BLaER1 treated with 17β-estradiol and CSF1 and Interleukin-3, amounts not matched to agents 10 nM and 100 nM (cell line): ENCODE measurements at regions not wholly inside any gene's neighbourhood (a gene's known extent, or its start where the extent isn't known, plus 50 kb on each side); places are given as distances from the start of the nearest gene placed in this dataset.

Experiments used
- H3K27ac ChIP-seq, 11 experiments: shearing (Covaris generic); formaldehyde crosslinking; 2 replicates each; pipeline ENCODE4 v1.8.1; 2022
- H3K27me3 ChIP-seq, 11 experiments: shearing (Covaris generic); formaldehyde crosslinking; 2 replicates each; pipeline ENCODE4 v1.8.1; 2022
- H3K36me3 ChIP-seq, 11 experiments: shearing (Covaris generic); formaldehyde crosslinking; 2 replicates each; pipeline ENCODE4 v1.8.1; 2022
- H3K4me1 ChIP-seq, 10 experiments: shearing (Covaris generic); formaldehyde crosslinking; 2 replicates each; pipeline ENCODE4 v1.8.1; 2022
- H3K4me2 ChIP-seq, 11 experiments: shearing (Covaris generic); formaldehyde crosslinking; 2 replicates each; pipeline ENCODE4 v1.8.1; 2022
- H3K4me3 ChIP-seq, 10 experiments: shearing (Covaris generic); formaldehyde crosslinking; 2 replicates each; pipeline ENCODE4 v1.8.1; 2022
- H3K9ac ChIP-seq, 11 experiments: shearing (Covaris generic); formaldehyde crosslinking; 2 replicates each; pipeline ENCODE4 v1.8.1; 2022
- H3K9me3 ChIP-seq, 11 experiments: shearing (Covaris generic); formaldehyde crosslinking; replicated peaks in 1 of 11; 2 replicates each; pipeline ENCODE4 v1.8.1; 2022
- H4K20me1 ChIP-seq, 11 experiments: shearing (Covaris generic); formaldehyde crosslinking; 2 replicates each; pipeline ENCODE4 v1.8.1; 2022
- Cebpa-rat ChIP-seq, 11 experiments: shearing (Covaris generic); IDR thresholded peaks; 2 replicates each; pipeline ENCODE4 v1.8.1; 2022

DNA sequence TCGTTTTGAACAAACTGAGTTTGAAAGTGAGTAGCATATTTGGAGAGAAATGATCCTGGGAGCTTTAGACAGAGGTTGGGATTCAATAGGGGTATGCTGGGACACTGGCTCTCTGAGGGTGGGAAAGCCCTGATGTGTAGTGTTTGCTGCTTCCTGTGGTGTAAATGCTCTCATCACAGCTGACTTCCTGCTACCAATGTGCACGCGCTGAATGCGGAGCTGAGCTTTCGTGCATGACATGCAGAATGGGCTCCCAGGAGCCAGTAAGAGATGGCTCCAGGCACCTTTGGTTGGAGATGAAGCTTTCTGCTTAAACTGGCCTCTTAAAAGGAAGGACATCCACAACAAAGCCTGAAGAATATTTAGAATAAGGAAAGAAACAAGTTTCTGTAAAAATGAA, 224.1 kb upstream of the CCDC150 start:
- H3K27ac ChIP-seq: peak overlapping the region in 9 of 11 experiments; percentile 37 to 84 (median 57); a peak in 19 of 22 replicates
- peak overlapping the region in 4 of 10 experiments; percentile 13 to 49 (median 22); a peak in 4 of 20 replicates for H3K4me3 ChIP-seq
- no peak for TF ChIP-seq Cebpa-rat (IDR thresholded peaks at IDR 0.05)
- no peaks in the 10 kb centered on the region for H4K20me1 ChIP-seq
- H3K9me3 ChIP-seq: peaks cover 0 to 6% (median 0%) of the 10 kb centered on the region in 11 experiments; a peak in 2 of 22 replicates
- peaks cover 24 to 46% (median 33%) of the 10 kb centered on the region in 10 experiments for H3K4me1 ChIP-seq
- peak overlapping the region in 2 of 11 experiments; percentile 65 to 71; a peak in 3 of 22 replicates for H3K9ac ChIP-seq
- H3K36me3 ChIP-seq: no peaks in the 10 kb centered on the region
- no peaks in the 10 kb centered on the region for H3K27me3 ChIP-seq
- H3K4me2 ChIP-seq: peak overlapping the region; percentile 47 to 96 (median 81)

DNA sequence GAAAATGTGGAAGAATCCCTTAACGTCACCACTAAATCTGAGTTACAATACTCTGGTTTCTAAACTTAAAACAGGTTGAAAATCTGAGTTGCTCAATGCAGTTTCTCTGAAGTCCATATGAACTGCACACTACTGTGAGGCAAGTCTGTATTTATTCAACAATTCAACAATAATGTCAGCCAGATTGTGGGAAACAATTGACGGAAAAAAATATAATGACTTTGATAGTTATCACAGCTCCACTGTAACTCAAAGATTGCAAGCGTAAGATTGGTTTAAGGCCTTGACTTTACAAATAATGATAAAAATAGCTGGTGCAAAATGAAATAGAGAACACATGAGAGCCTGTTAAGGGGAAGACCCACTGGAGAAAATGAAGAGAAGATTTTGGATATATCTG, 219.4 kb upstream of the CCDC150 start:
- Histone ChIP-seq H3K4me3 (no peak overlapping the region), H3K9me3 (no peaks in the 10 kb centered on the region), H3K4me1 (peaks cover 5 to 17% (median 7%) of the 10 kb centered on the region in 10 experiments), H3K9ac (no peak overlapping the region), H4K20me1 (no peaks in the 10 kb centered on the region), H3K27ac (no peak overlapping the region), H3K4me2 (no peak overlapping the region), H3K27me3 (no peaks in the 10 kb centered on the region), H3K36me3 (no peaks in the 10 kb centered on the region)
- no peak for TF ChIP-seq Cebpa-rat (IDR thresholded peaks at IDR 0.05)

DNA sequence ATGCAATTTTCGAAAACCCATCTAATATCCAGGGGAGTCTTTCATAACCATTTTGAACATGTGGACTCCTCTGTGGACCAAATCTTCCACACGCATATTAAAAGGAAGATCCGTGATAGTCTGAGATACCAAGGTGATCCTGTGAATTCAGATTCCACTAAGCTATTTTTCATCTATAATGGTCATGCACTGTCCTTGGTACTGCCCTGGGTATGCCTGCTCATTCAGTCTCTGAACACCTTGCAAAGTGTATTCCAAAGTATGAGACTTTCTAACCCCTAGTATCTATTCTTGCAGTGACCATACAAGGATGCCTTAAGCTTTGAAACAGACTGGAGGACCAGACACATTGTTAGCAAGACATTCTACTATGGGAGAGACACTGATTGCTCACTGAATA, 217.6 kb upstream of the CCDC150 start:
- no peak for TF ChIP-seq Cebpa-rat (IDR thresholded peaks at IDR 0.05)

DNA sequence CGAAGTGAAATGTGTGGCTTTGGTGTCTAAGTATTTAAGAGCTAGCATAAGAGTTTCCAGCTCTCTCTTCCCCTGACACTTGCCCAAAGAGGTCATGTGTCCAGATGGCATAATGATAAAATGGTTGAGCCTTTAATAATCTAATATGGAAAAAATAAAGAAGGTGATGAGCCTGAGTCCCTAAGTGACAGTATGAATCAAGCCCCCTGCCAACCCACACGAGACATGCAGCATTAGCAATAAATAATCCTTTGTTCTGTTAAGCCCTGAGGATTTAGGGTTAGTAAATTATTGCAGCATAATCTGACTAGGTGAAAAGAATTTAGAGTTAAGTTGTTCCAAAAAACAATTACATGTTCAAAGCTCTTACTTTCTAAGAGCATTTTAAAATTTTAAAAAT, 217.2 kb upstream of the CCDC150 start:
- Histone ChIP-seq H3K9me3 (no peaks in the 10 kb centered on the region), H3K4me1 (peaks cover 0 to 1% (median 0%) of the 10 kb centered on the region in 10 experiments; a peak in 3 of 20 replicates), H3K9ac (no peak overlapping the region), H3K4me3 (no peak overlapping the region), H3K27me3 (no peaks in the 10 kb centered on the region), H3K4me2 (no peak overlapping the region), H3K36me3 (no peaks in the 10 kb centered on the region), H4K20me1 (no peaks in the 10 kb centered on the region), H3K27ac (no peak overlapping the region)
- TF ChIP-seq Cebpa-rat (IDR thresholded peaks at IDR 0.05): no peak

More for the DNA sequence above, 217.6 kb upstream of the CCDC150 start:
- Histone ChIP-seq H3K36me3 (no peaks in the 10 kb centered on the region), H3K4me3 (no peak overlapping the region), H4K20me1 (no peaks in the 10 kb centered on the region), H3K27me3 (no peaks in the 10 kb centered on the region), H3K9ac (no peak overlapping the region), H3K9me3 (no peaks in the 10 kb centered on the region), H3K4me2 (no peak overlapping the region), H3K4me1 (no peaks in the 10 kb centered on the region; a peak in 1 of 20 replicates), H3K27ac (no peak overlapping the region)

DNA sequence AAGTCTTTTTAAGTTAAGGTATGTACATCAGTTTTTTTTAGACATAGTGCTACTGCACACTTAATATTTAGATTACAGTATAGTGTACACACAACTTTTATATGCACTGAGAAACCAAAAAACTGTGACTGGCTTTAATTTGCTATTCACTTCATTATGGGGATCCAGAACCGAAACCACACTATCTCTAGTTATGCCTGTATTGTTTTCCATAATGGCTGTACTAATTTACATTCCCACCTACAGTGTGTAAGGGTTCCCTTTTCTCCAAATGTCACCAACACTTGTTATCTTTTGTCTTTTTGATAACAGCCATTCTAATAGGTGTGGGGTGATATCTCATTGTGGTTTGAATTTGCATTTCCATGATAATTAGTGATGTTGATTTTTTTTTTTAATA, 213.4 kb upstream of the CCDC150 start:
- no peaks in the 10 kb centered on the region for H4K20me1 ChIP-seq
- TF ChIP-seq Cebpa-rat (IDR thresholded peaks at IDR 0.05): no peak
- no peaks in the 10 kb centered on the region for H3K27me3 ChIP-seq
- H3K4me3 ChIP-seq: no peak overlapping the region
- no peaks in the 10 kb centered on the region for H3K36me3 ChIP-seq
- H3K4me2 ChIP-seq: no peak overlapping the region
- H3K9me3 ChIP-seq: no peaks in the 10 kb centered on the region
- no peak overlapping the region for H3K27ac ChIP-seq
- peaks cover 6 to 15% (median 11%) of the 10 kb centered on the region in 10 experiments for H3K4me1 ChIP-seq
- H3K9ac ChIP-seq: no peak overlapping the region

DNA sequence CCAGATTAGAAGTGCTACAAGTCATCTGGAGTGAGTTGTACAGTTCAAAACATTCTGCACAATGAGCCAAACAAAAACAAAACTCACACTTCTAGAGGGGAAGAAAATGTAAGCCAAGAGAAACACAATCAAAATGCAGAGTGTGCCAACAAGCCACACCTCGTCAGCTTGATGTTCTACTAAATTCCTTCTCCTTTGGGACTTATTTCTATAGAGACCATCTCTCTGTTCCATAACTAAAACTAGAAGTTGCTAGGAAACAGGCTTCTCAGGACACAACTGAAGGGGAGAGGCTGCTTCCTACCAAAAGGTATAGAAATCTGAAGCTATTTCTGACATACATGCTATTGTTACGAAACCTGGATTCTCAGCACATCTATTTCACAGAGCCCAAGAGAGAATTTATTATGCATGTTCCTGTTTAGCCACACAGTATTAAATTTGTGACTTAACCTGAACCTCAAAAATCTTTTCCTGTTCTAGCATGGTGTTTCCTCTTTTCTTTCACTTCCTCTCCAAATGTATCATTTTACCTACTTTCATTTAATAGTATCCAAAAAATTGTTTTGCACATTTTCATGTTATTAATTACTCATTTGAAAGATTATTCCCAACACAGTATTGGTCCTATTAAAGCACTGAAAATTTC, 211.4 kb upstream of the CCDC150 start:
- Histone ChIP-seq H3K27ac (no peak overlapping the region), H3K4me2 (peak overlapping the region; percentile 9 to 50 (median 40); a peak in 20 of 22 replicates), H3K4me3 (no peak overlapping the region), H3K4me1 (peaks cover 6 to 15% (median 11%) of the 10 kb centered on the region in 10 experiments), H3K9ac (no peak overlapping the region), H3K9me3 (no peaks in the 10 kb centered on the region), H4K20me1 (no peaks in the 10 kb centered on the region), H3K36me3 (no peaks in the 10 kb centered on the region), H3K27me3 (no peaks in the 10 kb centered on the region)
- no peak for TF ChIP-seq Cebpa-rat (IDR thresholded peaks at IDR 0.05)

DNA sequence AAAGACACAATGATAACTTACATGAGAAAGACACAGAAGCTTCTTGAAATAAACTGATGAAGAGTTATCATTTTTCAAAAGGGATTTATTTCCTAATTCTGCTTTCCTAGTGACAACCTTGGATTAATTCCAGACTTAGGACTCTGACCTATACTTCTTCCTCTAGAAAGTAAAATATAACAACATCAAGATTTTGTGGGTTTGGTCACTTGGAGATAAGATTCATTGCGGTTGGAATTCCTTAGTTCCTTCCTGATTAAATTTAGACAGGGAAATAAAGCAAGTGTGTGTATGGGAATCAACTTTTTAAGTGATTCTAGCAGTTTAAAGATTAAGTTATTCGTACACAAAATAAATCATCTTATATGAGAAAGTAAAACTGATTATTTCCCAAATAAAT, 208.4 kb upstream of the CCDC150 start:
- Histone ChIP-seq H3K4me2 (no peak overlapping the region), H3K4me1 (peaks cover 6 to 15% (median 11%) of the 10 kb centered on the region in 10 experiments), H3K4me3 (no peak overlapping the region), H3K9me3 (no peaks in the 10 kb centered on the region), H3K9ac (no peak overlapping the region), H4K20me1 (no peaks in the 10 kb centered on the region), H3K27ac (no peak overlapping the region), H3K36me3 (no peaks in the 10 kb centered on the region), H3K27me3 (no peaks in the 10 kb centered on the region)
- no peak for TF ChIP-seq Cebpa-rat (IDR thresholded peaks at IDR 0.05)

DNA sequence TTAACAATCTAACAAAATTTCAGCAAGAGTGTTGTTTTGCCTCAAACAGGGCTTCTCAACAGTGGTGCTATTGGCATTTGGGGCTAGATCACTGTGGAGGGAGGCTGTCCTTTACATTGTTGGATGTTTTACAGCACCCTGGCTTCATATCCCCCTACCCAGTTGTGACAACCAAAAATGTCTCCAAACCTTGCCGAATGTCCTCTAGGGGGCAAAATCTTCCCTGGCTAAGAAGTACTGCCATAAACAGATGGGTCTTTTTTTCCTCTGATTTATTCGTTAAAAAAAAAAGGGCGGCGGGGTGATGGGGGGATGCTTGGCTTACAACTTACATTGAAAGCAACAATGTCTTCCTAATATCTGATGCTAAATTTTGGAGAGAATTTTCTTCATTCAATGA, 207.6 kb upstream of the CCDC150 start:
- H3K4me2 ChIP-seq: no peak overlapping the region
- peaks cover 6 to 15% (median 11%) of the 10 kb centered on the region in 10 experiments for H3K4me1 ChIP-seq
- H3K27ac ChIP-seq: no peak overlapping the region
- no peaks in the 10 kb centered on the region for H3K9me3 ChIP-seq
- H4K20me1 ChIP-seq: no peaks in the 10 kb centered on the region
- H3K36me3 ChIP-seq: no peaks in the 10 kb centered on the region
- no peak overlapping the region for H3K4me3 ChIP-seq
- H3K27me3 ChIP-seq: no peaks in the 10 kb centered on the region
- no peak for TF ChIP-seq Cebpa-rat (IDR thresholded peaks at IDR 0.05)
- no peak overlapping the region for H3K9ac ChIP-seq

DNA sequence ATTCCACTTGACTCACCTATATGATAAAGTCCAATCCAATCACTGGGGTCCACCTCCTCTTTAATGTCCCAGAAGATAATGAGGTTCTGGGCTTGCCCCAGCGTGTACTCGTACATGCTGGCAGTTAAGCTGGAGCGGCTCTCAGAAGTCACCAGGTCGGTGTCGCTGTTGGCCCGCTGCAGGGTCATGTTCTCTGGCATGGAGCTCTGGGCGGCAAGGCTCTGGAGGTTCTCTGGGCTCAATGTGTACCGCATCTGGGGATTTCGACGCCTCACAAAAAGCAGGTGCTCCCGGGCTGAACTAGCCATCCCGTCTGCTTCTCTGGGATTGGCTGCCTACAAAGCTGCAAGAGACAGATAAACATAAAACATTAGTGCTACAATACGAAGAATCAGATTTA, 206.4 kb upstream of the CCDC150 start:
- no peak overlapping the region for H3K4me3 ChIP-seq
- H3K27ac ChIP-seq: no peak overlapping the region
- no peaks in the 10 kb centered on the region for H4K20me1 ChIP-seq
- no peaks in the 10 kb centered on the region for H3K9me3 ChIP-seq
- no peaks in the 10 kb centered on the region for H3K27me3 ChIP-seq
- TF ChIP-seq Cebpa-rat (IDR thresholded peaks at IDR 0.05): no peak
- H3K9ac ChIP-seq: no peak overlapping the region
- H3K36me3 ChIP-seq: no peaks in the 10 kb centered on the region
- H3K4me2 ChIP-seq: no peak overlapping the region
- peaks cover 1 to 8% (median 4%) of the 10 kb centered on the region in 10 experiments for H3K4me1 ChIP-seq

DNA sequence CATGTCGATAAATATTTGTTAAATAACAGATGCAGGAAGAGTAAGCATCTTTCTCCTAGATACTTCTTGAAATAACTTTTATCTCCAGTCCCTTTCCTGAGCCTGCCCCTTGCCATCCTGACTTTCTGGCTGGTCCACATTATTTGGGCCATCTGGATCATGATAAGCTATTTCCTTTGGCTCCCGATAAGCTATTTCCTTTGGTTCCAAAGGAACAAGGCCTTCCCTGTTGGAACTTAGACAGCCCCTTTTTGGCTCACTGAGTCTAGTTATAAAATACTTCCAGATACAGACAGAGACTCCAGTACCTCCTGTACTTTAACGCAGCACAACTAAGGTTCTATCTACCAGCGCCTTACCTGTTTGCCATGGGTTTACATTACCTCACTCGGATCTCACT, 205.3 kb upstream of the CCDC150 start:
- H3K4me3 ChIP-seq: no peak overlapping the region
- no peaks in the 10 kb centered on the region for H4K20me1 ChIP-seq
- no peaks in the 10 kb centered on the region for H3K9me3 ChIP-seq
- no peak overlapping the region for H3K9ac ChIP-seq
- H3K27me3 ChIP-seq: no peaks in the 10 kb centered on the region
- H3K4me1 ChIP-seq: no peaks in the 10 kb centered on the region
- no peak overlapping the region for H3K27ac ChIP-seq
- H3K4me2 ChIP-seq: no peak overlapping the region
- H3K36me3 ChIP-seq: no peaks in the 10 kb centered on the region
- TF ChIP-seq Cebpa-rat (IDR thresholded peaks at IDR 0.05): no peak
